Keratinocyte (primary cell): ENCODE measurements at regions not wholly inside any gene's neighbourhood (a gene's known extent, or its start where the extent isn't known, plus 50 kb on each side); places are given as distances from the start of the nearest gene placed in this dataset.

Experiments used
- DNase-seq: peaks from one replicate; pipeline ENCODE4 v3.0.0-alpha.2; 2011; ENCODE audit warnings: low read depth, missing footprints, low spot score
- FAIRE-seq: peaks from 2 replicates; lab custom pipeline; 2011; peaks lifted over from hg19 to GRCh38; lab: Jason Lieb, UNC
- H2AFZ ChIP-seq: 2 replicates; pipeline ENCODE4 v1.6.0; 2012; ENCODE audit warnings: low read length, control low read depth, inconsistent platforms; ENCODE audit not compliant: control insufficient read depth
- H3K27ac ChIP-seq: 2 replicates; pipeline ENCODE4 v1.5.1; 2011; ENCODE audit warnings: low read length; ENCODE audit not compliant: control insufficient read depth, insufficient read depth
- H3K27me3 ChIP-seq: 3 replicates; pipeline ENCODE4 v1.6.0; 2011; ENCODE audit warnings: low read length; ENCODE audit not compliant: control insufficient read depth, insufficient read depth; ENCODE audit errors: extremely low read depth
- H3K36me3 ChIP-seq, 2 experiments: 2 replicates in 1 of 2; 3 replicates in 1 of 2; pipeline ENCODE4 v1.5.1; 2011; ENCODE audit warnings: low read length in 2 of 2, mild to moderate bottlenecking in 1 of 2; ENCODE audit not compliant: control insufficient read depth in 2 of 2, insufficient read depth in 2 of 2; ENCODE audit errors: extremely low read depth in 1 of 2
- H3K4me1 ChIP-seq: 3 replicates; pipeline ENCODE4 v1.5.1; 2011; ENCODE audit warnings: low read length; ENCODE audit not compliant: control insufficient read depth, insufficient read depth; ENCODE audit errors: extremely low read depth
- H3K4me2 ChIP-seq: 3 replicates; pipeline ENCODE4 v1.6.0; 2011; ENCODE audit warnings: low read depth, low read length; ENCODE audit not compliant: control insufficient read depth, insufficient read depth; ENCODE audit errors: extremely low read depth
- H3K4me3 ChIP-seq, 3 experiments: fragments of 200-600 bp in 1 of 3; sonication (generic) in 1 of 3; 2 replicates in 2 of 3; 3 replicates in 1 of 3; pipeline ENCODE4 v1.5.1; 2011 to 2016; ENCODE audit warnings: low read length in 3 of 3, mild to moderate bottlenecking in 3 of 3, control low read depth in 2 of 3, inconsistent platforms in 1 of 3, low read depth in 1 of 3, mixed read lengths in 1 of 3, mixed run types in 1 of 3, moderate library complexity in 1 of 3; ENCODE audit not compliant: control insufficient read depth in 2 of 3, insufficient read depth in 2 of 3; ENCODE audit errors: extremely low read depth in 1 of 3
- H3K79me2 ChIP-seq: 2 replicates; pipeline ENCODE4 v1.6.0; 2012; ENCODE audit warnings: low read length; ENCODE audit not compliant: control insufficient read depth, insufficient read depth
- H3K9ac ChIP-seq: 3 replicates; pipeline ENCODE4 v1.6.0; 2011; ENCODE audit warnings: low read length; ENCODE audit not compliant: control insufficient read depth, insufficient read depth; ENCODE audit errors: extremely low read depth
- H3K9me1 ChIP-seq: 3 replicates; pipeline ENCODE4 v1.6.0; 2011; ENCODE audit warnings: low read length; ENCODE audit not compliant: control insufficient read depth, insufficient read depth; ENCODE audit errors: extremely low read depth
- H3K9me3 ChIP-seq: 2 replicates; pipeline ENCODE4 v1.5.1; 2012; ENCODE audit warnings: low read depth, low read length; ENCODE audit not compliant: control insufficient read depth
- H4K20me1 ChIP-seq: 3 replicates; pipeline ENCODE4 v1.6.0; 2011; ENCODE audit warnings: low read length; ENCODE audit not compliant: control insufficient read depth, insufficient read depth; ENCODE audit errors: extremely low read depth
- EZH2 ChIP-seq: IDR thresholded peaks from one replicate; pipeline ENCODE4 v1.6.1; 2012; ENCODE audit warnings: inconsistent platforms, mild to moderate bottlenecking, low read length, moderate library complexity
- dilution Hi-C: fragments of 300-500 bp; cut with MboI; formaldehyde crosslinking; loops from one replicate; pipeline ENCODE4 v1.7.0; 2020; ENCODE audit warnings: low sequenced_read_pairs; ENCODE audit not compliant: extremely low pct_ligation_motif_present
- TF ChIP-seq, protein P1 (sequence below), 3 experiments: IDR thresholded peaks in 1 of 3; conservative IDR thresholded peaks in 1 of 3; optimal IDR thresholded peaks in 1 of 3; 2 replicates in 2 of 3; 3 replicates in 1 of 3; pipeline versions ENCODE3 to v1.5.1; 2011; ENCODE audit warnings: low read length in 3 of 3, mild to moderate bottlenecking in 3 of 3, moderate library complexity in 2 of 3, control low read depth in 1 of 3, inconsistent platforms in 1 of 3; ENCODE audit not compliant: insufficient read depth in 2 of 3; ENCODE audit errors: extremely low read depth in 1 of 3

GRCh38 chr4:57172065-57172464, 61.9 kb upstream of the IGFBP7 start:
- TF ChIP-seq, protein P1, sequence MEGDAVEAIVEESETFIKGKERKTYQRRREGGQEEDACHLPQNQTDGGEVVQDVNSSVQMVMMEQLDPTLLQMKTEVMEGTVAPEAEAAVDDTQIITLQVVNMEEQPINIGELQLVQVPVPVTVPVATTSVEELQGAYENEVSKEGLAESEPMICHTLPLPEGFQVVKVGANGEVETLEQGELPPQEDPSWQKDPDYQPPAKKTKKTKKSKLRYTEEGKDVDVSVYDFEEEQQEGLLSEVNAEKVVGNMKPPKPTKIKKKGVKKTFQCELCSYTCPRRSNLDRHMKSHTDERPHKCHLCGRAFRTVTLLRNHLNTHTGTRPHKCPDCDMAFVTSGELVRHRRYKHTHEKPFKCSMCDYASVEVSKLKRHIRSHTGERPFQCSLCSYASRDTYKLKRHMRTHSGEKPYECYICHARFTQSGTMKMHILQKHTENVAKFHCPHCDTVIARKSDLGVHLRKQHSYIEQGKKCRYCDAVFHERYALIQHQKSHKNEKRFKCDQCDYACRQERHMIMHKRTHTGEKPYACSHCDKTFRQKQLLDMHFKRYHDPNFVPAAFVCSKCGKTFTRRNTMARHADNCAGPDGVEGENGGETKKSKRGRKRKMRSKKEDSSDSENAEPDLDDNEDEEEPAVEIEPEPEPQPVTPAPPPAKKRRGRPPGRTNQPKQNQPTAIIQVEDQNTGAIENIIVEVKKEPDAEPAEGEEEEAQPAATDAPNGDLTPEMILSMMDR (optimal IDR thresholded peaks at IDR 0.05 in 1 of 3, IDR thresholded peaks at IDR 0.05 in 1 of 3, conservative IDR thresholded peaks at IDR 0.05 in 1 of 3; ENCODE audit: extremely low read depth in 1 of 3, insufficient read depth in 2 of 3, low read length in 3 of 3), result no peak
- no peak for TF ChIP-seq EZH2
- Histone ChIP-seq H2AFZ (no peak overlapping the region), H3K36me3 (no peaks in the 10 kb centered on the region), H3K9me3 (no peaks in the 10 kb centered on the region), H3K4me1 (no peaks in the 10 kb centered on the region), H3K79me2 (no peaks in the 10 kb centered on the region), H3K27ac (no peak overlapping the region), H3K9ac (no peak overlapping the region), H3K4me2 (no peak overlapping the region), H3K9me1 (no peaks in the 10 kb centered on the region), H4K20me1 (no peaks in the 10 kb centered on the region), H3K27me3 (peaks cover 2% of the 10 kb centered on the region), H3K4me3 (no peak overlapping the region)
- DNase-seq (no peak), FAIRE-seq (no peak)
- dilution Hi-C loops, result no loop called here

DNA sequence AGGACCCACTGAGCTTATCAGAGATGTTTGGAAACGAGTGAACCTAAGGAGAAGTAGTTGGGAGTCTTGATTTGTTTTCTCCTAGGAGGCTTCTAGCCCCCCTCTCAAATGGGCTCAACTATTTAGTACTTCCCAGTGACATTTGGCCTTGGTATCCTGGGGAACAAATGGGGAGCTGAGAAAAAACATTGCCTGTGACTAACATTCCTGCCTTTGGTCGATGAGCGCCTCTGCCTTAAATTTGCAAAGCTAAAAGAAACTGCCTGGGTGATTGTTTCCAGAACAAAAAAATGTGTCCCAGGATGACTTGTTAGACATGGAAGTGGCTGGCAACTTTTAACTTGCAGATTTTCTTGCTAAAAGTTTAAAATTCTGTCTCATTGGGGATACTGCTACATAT, 58.8 kb upstream of the IGFBP7 start:
- H2AFZ ChIP-seq, result no peak overlapping the region
- peaks cover 3% of the 10 kb centered on the region for H3K4me1 ChIP-seq
- no peak overlapping the region for H3K4me2 ChIP-seq
- FAIRE-seq, result no peak
- H3K79me2 ChIP-seq, result no peaks in the 10 kb centered on the region
- H3K9me1 ChIP-seq, result no peaks in the 10 kb centered on the region
- no peak overlapping the region for H3K27ac ChIP-seq
- peaks cover 15% of the 10 kb centered on the region for H3K27me3 ChIP-seq
- TF ChIP-seq, protein P1 (optimal IDR thresholded peaks at IDR 0.05 in 1 of 3, IDR thresholded peaks at IDR 0.05 in 1 of 3, conservative IDR thresholded peaks at IDR 0.05 in 1 of 3; ENCODE audit: extremely low read depth in 1 of 3, insufficient read depth in 2 of 3, low read length in 3 of 3), result no peak
- no peak for TF ChIP-seq EZH2
- no peak overlapping the region for H3K4me3 ChIP-seq
- H4K20me1 ChIP-seq, result no peaks in the 10 kb centered on the region
- no peak for DNase-seq
- no peaks in the 10 kb centered on the region for H3K36me3 ChIP-seq
- H3K9ac ChIP-seq, result no peak overlapping the region
- H3K9me3 ChIP-seq, result no peaks in the 10 kb centered on the region
- dilution Hi-C loops, result no loop called here
